ENCODE measurements at regions not wholly inside any gene's neighbourhood (a gene's known extent, or its start where the extent isn't known, plus 50 kb on each side); places are given as distances from the start of the nearest gene placed in this dataset.

DNA sequence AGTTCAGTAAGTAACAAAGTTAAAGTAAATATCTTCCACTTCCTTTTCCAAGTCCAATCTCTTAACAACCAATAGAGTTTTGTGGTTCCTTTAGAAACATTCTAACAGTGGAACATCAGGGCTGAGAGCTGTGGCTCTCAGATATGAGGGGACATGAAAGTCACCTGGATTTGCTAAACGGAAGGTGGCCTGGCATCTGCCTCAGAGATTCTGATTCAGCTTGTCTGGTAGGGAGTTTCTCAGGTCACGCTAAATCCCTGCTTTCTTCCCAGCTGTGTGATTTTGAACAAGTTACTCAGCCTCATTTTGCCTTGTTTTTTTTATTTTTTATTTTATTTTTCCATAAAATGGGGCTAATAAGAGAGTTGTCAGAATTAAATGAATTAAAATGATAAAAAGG, 411.0 kb upstream of the CDH11 start:
- Histone ChIP-seq H3K36me3 (ENCODE audit: control insufficient read depth, low read length) (no peaks in the 10 kb centered on the region), H3K4me2 (ENCODE audit: low read length) (no peak overlapping the region), H3K27me3 (ENCODE audit: control insufficient read depth, low read length) (no peaks in the 10 kb centered on the region), H3K27ac (ENCODE audit: low read depth, low read length) (no peak overlapping the region), H3F3A (ENCODE audit: control insufficient read depth, insufficient read depth) (no peaks in the 10 kb centered on the region), H3K9me3 (ENCODE audit: control insufficient read depth, insufficient read depth, low read length) (peaks cover 3% of the 10 kb centered on the region; the same call in 1 of the 2 replicates), H3K9me2 (replicated peaks; ENCODE audit: control insufficient read depth, low read length) (no peaks in the 10 kb centered on the region), H3K79me2 (ENCODE audit: control insufficient read depth, low read length) (no peaks in the 10 kb centered on the region), H4K20me1 (ENCODE audit: control insufficient read depth, insufficient read depth, low read depth, low read length) (no peaks in the 10 kb centered on the region), H3K4me3 (ENCODE audit: low read length) (no peak overlapping the region), H3K4me1 (ENCODE audit: control insufficient read depth, low read length) (no peaks in the 10 kb centered on the region)
- TF ChIP-seq EZH2phosphoT487 (IDR thresholded peaks at IDR 0.05; ENCODE audit: borderline replicate concordance, low read length): no peak
- TF ChIP-seq, protein P1, sequence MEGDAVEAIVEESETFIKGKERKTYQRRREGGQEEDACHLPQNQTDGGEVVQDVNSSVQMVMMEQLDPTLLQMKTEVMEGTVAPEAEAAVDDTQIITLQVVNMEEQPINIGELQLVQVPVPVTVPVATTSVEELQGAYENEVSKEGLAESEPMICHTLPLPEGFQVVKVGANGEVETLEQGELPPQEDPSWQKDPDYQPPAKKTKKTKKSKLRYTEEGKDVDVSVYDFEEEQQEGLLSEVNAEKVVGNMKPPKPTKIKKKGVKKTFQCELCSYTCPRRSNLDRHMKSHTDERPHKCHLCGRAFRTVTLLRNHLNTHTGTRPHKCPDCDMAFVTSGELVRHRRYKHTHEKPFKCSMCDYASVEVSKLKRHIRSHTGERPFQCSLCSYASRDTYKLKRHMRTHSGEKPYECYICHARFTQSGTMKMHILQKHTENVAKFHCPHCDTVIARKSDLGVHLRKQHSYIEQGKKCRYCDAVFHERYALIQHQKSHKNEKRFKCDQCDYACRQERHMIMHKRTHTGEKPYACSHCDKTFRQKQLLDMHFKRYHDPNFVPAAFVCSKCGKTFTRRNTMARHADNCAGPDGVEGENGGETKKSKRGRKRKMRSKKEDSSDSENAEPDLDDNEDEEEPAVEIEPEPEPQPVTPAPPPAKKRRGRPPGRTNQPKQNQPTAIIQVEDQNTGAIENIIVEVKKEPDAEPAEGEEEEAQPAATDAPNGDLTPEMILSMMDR (IDR thresholded peaks at IDR 0.05; ENCODE audit: low read depth, low read length, poor library complexity, severe bottlenecking): no peak

DNA sequence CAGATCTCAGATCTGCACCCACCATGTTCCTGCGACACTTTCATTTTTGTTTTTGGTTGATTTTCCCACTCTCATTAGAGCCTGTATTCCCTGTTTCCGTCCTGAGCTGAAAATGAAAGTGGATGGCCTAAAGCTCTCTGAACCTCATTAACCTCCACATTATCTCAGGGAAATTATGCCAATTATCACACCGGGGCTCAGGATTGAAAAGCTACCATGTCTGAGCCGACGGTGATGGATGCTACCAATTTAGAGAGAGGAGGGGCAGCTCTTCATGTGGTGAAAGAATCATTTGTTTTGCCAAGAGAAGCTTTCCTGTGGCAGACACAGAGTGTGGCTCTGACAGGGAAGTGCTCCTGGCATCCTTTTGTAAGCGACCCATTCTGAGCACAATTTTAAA, 410.4 kb upstream of the CDH11 start:
- Histone ChIP-seq H3K4me3 (ENCODE audit: low read length) (no peak overlapping the region), H3K27ac (ENCODE audit: low read depth, low read length) (no peak overlapping the region), H3K79me2 (ENCODE audit: control insufficient read depth, low read length) (no peaks in the 10 kb centered on the region), H3K9me3 (ENCODE audit: control insufficient read depth, insufficient read depth, low read length) (peaks cover 3% of the 10 kb centered on the region; the same call in 1 of the 2 replicates), H3K36me3 (ENCODE audit: control insufficient read depth, low read length) (no peaks in the 10 kb centered on the region), H3K9me2 (replicated peaks; ENCODE audit: control insufficient read depth, low read length) (no peaks in the 10 kb centered on the region), H3K27me3 (ENCODE audit: control insufficient read depth, low read length) (no peaks in the 10 kb centered on the region), H3K4me1 (ENCODE audit: control insufficient read depth, low read length) (no peaks in the 10 kb centered on the region), H4K20me1 (ENCODE audit: control insufficient read depth, insufficient read depth, low read depth, low read length) (no peaks in the 10 kb centered on the region), H3K4me2 (ENCODE audit: low read length) (no peak overlapping the region), H3F3A (ENCODE audit: control insufficient read depth, insufficient read depth) (no peaks in the 10 kb centered on the region)
- no peak for TF ChIP-seq EZH2phosphoT487 (IDR thresholded peaks at IDR 0.05; ENCODE audit: borderline replicate concordance, low read length)
- TF ChIP-seq, protein P1 (IDR thresholded peaks at IDR 0.05; ENCODE audit: low read depth, low read length, poor library complexity, severe bottlenecking): no peak

DNA sequence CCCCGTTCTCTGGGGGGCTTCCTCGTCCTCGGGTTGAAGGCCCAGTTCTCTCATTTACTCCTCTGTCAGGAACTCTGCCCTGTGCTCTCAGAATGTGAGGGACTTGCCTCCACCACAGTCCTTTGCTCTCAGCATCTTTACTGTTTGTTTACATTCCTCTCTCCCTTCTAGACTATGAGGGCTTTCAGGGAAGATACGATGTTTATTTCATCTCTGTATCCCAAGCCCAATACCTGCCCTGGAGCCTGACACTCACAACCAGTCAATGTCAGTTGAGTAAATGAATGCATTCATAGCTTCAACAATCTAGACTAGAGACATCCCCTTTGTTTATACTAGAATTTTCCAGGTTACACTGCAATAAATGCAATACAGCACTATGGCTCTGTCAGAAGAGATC, 409.6 kb upstream of the CDH11 start:
- Histone ChIP-seq H3K36me3 (ENCODE audit: control insufficient read depth, low read length) (no peaks in the 10 kb centered on the region), H3K4me1 (ENCODE audit: control insufficient read depth, low read length) (no peaks in the 10 kb centered on the region), H3K4me2 (ENCODE audit: low read length) (no peak overlapping the region), H3K79me2 (ENCODE audit: control insufficient read depth, low read length) (no peaks in the 10 kb centered on the region), H3K27ac (ENCODE audit: low read depth, low read length) (no peak overlapping the region), H3F3A (ENCODE audit: control insufficient read depth, insufficient read depth) (no peaks in the 10 kb centered on the region), H3K27me3 (ENCODE audit: control insufficient read depth, low read length) (no peaks in the 10 kb centered on the region), H3K9me2 (replicated peaks; ENCODE audit: control insufficient read depth, low read length) (no peaks in the 10 kb centered on the region), H3K9me3 (ENCODE audit: control insufficient read depth, insufficient read depth, low read length) (peaks cover 3% of the 10 kb centered on the region; the same call in 1 of the 2 replicates), H4K20me1 (ENCODE audit: control insufficient read depth, insufficient read depth, low read depth, low read length) (no peaks in the 10 kb centered on the region), H3K4me3 (ENCODE audit: low read length) (no peak overlapping the region)
- TF ChIP-seq, protein P1 (IDR thresholded peaks at IDR 0.05; ENCODE audit: low read depth, low read length, poor library complexity, severe bottlenecking): no peak
- no peak for TF ChIP-seq EZH2phosphoT487 (IDR thresholded peaks at IDR 0.05; ENCODE audit: borderline replicate concordance, low read length)

All from DOHH2 (cell line).